ENCODE measurements at regions not wholly inside any gene's neighbourhood (a gene's known extent, or its start where the extent isn't known, plus 50 kb on each side); places are given as distances from the start of the nearest gene placed in this dataset.

DNA sequence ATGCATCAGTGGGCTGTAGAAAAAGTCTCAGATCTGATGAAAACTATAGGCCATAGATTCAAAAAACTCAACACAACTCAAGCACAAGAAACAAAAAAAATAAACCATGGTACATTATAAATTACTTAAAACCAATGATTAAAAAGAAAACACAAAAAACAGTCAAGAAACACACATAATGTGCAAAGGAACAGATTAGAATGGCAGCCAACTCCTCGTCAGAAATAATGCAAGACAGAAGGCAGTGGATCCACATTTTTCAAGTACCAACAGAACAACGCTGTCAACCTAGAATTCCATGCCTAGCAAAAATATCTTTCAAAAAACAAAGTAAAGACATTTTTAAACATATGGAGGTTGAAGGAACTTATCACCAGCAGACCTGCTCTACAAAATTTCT lies 69.7 kb downstream of the PSMB1 start:
- no peaks in the 10 kb centered on the region for H3K9me2 ChIP-seq (ENCODE audit: insufficient read depth)
- no peak overlapping the region for H3K27ac ChIP-seq
- no TSS peak for BruUV-seq (replicated peaks)
- H2AFZ ChIP-seq = no peak overlapping the region
- intact Hi-C loops (cut with micrococcal nuclease; ENCODE audit: unreplicated experiment) = no loop called here
- no peak overlapping the region for H3K4me3 ChIP-seq
- CTCF ChIA-PET = no interaction called here
- H3K79me2 ChIP-seq (ENCODE audit: low read depth) = no peaks in the 10 kb centered on the region
- H4K20me1 ChIP-seq (ENCODE audit: insufficient read depth) = no peaks in the 10 kb centered on the region
- no peaks in the 10 kb centered on the region for H3F3A ChIP-seq (ENCODE audit: insufficient read depth, low read depth)
- no peaks in the 10 kb centered on the region for H3K36me3 ChIP-seq (ENCODE audit: low read depth)
- POLR2A ChIA-PET (ENCODE audit: unreplicated experiment) = no interaction called here
- H3K4me2 ChIP-seq = no peak overlapping the region
- TF ChIP-seq, protein P1, sequence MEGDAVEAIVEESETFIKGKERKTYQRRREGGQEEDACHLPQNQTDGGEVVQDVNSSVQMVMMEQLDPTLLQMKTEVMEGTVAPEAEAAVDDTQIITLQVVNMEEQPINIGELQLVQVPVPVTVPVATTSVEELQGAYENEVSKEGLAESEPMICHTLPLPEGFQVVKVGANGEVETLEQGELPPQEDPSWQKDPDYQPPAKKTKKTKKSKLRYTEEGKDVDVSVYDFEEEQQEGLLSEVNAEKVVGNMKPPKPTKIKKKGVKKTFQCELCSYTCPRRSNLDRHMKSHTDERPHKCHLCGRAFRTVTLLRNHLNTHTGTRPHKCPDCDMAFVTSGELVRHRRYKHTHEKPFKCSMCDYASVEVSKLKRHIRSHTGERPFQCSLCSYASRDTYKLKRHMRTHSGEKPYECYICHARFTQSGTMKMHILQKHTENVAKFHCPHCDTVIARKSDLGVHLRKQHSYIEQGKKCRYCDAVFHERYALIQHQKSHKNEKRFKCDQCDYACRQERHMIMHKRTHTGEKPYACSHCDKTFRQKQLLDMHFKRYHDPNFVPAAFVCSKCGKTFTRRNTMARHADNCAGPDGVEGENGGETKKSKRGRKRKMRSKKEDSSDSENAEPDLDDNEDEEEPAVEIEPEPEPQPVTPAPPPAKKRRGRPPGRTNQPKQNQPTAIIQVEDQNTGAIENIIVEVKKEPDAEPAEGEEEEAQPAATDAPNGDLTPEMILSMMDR (conservative IDR thresholded peaks at IDR 0.05) = no peak
- no peak for TF ChIP-seq EZH2 (IDR thresholded peaks at IDR 0.05; ENCODE audit: low read depth)
- no peak for DNase-seq
- H3K9me3 ChIP-seq (ENCODE audit: insufficient read depth, low read depth) = 0 out of 2 replicates have a peak, but pooled peaks cover 6% of the 10 kb centered on the region
- peaks cover 90% of the 10 kb centered on the region for H3K27me3 ChIP-seq (ENCODE audit: insufficient read depth, low read depth)
- no peaks in the 10 kb centered on the region for H3K4me1 ChIP-seq (replicated peaks; ENCODE audit: insufficient read depth)

DNA sequence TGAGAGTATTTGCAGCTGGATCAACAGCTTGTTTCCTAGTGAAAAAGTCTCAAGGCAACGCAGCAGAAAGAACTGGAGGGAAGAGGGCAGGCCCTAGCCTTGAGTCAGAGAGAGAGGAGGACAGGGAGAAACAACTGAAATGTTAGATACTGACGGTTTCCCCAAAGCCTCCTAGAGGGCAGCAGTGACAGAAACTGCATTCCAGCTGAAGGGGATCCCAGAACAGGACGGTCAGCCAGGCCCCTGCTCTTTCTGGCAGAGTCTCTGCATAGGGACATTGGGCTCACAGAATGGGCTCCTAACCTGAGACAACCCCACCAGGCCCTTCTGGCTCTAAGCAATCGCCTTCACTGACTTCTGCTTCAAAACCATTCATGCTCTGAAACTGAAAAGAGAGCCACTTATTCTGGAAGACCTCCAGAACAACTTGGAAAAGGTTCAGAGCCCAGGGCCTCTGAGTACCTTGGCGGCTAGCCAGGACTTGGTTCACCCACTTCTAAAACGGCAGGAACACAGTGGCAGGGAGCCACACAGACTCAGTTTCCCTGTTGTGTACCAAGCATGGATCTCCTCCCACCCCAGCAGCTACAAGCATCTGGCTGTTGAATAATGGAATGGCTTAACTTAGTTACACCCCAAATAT lies 72.9 kb downstream of the PSMB1 start:
- ChIA-PET POLR2A (ENCODE audit: unreplicated experiment) (no interaction called here), CTCF (no interaction called here)
- Histone ChIP-seq H4K20me1 (ENCODE audit: insufficient read depth) (no peaks in the 10 kb centered on the region), H3F3A (ENCODE audit: insufficient read depth, low read depth) (no peaks in the 10 kb centered on the region), H3K36me3 (ENCODE audit: low read depth) (no peaks in the 10 kb centered on the region), H2AFZ (no peak overlapping the region), H3K27ac (no peak overlapping the region), H3K4me2 (no peak overlapping the region), H3K4me3 (no peak overlapping the region), H3K79me2 (ENCODE audit: low read depth) (no peaks in the 10 kb centered on the region), H3K9me3 (ENCODE audit: insufficient read depth, low read depth) (0 out of 2 replicates have a peak, but pooled peaks cover 6% of the 10 kb centered on the region), H3K9me2 (ENCODE audit: insufficient read depth) (no peaks in the 10 kb centered on the region), H3K27me3 (ENCODE audit: insufficient read depth, low read depth) (peaks cover 94% of the 10 kb centered on the region), H3K4me1 (replicated peaks; ENCODE audit: insufficient read depth) (no peaks in the 10 kb centered on the region)
- intact Hi-C loops (cut with micrococcal nuclease; ENCODE audit: unreplicated experiment) = no loop called here
- no peak for TF ChIP-seq EZH2 (IDR thresholded peaks at IDR 0.05; ENCODE audit: low read depth)
- TF ChIP-seq, protein P1 (conservative IDR thresholded peaks at IDR 0.05) = no peak
- no TSS peak for BruUV-seq (replicated peaks)
- no peak for DNase-seq

DNA sequence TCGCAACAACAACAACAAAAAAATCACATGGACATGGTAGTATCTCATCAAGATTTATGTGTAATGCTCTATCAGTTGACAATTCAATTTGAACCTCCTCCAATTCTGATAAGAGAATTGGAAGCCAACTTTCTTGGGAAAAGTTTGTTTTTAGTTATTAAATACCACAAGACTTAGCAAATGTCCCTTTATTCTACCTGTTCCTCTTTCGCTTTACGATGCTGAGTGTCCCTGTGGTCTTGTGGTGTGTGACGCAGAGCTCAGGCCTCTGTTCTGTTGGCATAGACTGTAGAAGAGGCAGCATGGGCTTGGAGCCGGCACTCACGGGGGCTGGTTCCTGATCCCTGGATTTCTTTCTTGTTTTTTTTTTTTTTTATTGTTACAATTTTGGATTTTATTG lies 76.7 kb downstream of the PSMB1 start:
- Histone ChIP-seq H3K9me3 (ENCODE audit: insufficient read depth, low read depth) (no peaks in the 10 kb centered on the region), H3K27me3 (ENCODE audit: insufficient read depth, low read depth) (peaks cover 92% of the 10 kb centered on the region), H3F3A (ENCODE audit: insufficient read depth, low read depth) (no peaks in the 10 kb centered on the region), H3K4me3 (no peak overlapping the region), H4K20me1 (ENCODE audit: insufficient read depth) (no peaks in the 10 kb centered on the region), H3K4me1 (replicated peaks; ENCODE audit: insufficient read depth) (no peaks in the 10 kb centered on the region), H2AFZ (no peak overlapping the region), H3K36me3 (ENCODE audit: low read depth) (no peaks in the 10 kb centered on the region), H3K79me2 (ENCODE audit: low read depth) (no peaks in the 10 kb centered on the region), H3K4me2 (no peak overlapping the region), H3K9me2 (ENCODE audit: insufficient read depth) (no peaks in the 10 kb centered on the region), H3K27ac (no peak overlapping the region)
- ChIA-PET POLR2A (ENCODE audit: unreplicated experiment) (no interaction called here), CTCF (no interaction called here)
- TF ChIP-seq, protein P1 (conservative IDR thresholded peaks at IDR 0.05) = no peak
- no peak for TF ChIP-seq EZH2 (IDR thresholded peaks at IDR 0.05; ENCODE audit: low read depth)
- no peak for DNase-seq
- intact Hi-C loops (cut with micrococcal nuclease; ENCODE audit: unreplicated experiment) = no loop called here
- no TSS peak for BruUV-seq (replicated peaks)

Measured in PC-9 (cell line).